GM21515 (cell line): ENCODE measurements at regions not wholly inside any gene's neighbourhood (a gene's known extent, or its start where the extent isn't known, plus 50 kb on each side); places are given as distances from the start of the nearest gene placed in this dataset.

Experiments
- ATAC-seq: cut with Tn5 transposase; IDR thresholded peaks from one replicate; pipeline ENCODE4 v1.9.1; 2021; ENCODE audit not compliant: unreplicated experiment

GRCh38 chr15:39135989-39136388, 444.9 kb upstream of the THBS1 start:
- ATAC-seq: no peak

DNA sequence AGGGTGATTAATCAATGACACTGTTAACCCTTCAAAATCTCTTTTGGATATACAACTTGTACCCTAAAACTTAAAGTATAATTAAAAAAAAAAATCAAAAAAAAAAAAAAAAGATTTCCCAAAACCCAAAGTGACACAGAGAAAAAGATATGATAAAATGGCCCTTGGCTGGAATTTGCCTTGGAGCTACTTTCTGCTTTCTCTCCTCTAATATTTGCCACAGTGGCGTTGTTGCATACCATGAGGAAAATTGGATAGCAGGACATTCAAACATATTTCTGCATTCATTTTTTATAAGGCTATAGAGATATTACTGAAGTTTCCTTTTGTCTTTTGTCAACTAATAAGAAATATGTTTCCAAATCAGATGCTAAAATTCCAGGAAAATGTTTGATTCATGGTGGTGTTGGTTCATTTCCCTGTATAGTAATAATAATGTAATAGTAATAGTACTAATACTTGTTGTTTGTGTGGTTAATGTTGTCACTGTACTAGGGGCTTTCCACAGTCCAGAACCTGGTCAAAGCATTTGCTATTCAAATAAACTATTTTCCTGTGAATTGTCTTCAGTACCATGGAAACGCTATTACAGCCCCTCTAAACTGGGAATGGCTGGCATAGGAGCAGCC, 441.3 kb upstream of the THBS1 start:
- no peak for ATAC-seq

DNA sequence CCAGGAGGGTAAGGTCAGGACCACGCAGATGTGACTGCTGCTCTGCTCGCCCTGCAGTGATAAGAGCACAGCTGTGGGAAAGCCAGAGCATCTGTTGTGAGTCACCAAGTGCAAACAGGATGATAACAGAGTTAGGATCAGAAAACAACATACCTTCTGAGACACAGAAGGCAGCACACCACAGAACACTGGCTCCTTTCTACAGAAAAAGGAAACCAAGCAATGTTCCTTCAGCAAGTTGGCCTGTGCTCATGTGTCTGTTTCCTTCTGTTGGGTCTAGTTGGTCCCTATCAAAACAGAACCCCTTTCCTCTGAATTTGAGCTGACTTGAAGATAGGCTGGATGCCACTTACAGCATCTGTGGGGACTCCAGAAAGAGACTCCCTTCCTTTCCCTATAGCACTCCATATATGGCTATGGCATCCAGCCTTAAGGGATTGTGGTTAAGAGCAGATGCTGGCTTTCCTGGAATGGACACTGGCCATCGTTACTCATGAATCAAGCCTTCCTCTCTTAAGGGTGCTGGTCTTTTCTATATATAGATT, 440.7 kb upstream of the THBS1 start:
- no peak for ATAC-seq

DNA sequence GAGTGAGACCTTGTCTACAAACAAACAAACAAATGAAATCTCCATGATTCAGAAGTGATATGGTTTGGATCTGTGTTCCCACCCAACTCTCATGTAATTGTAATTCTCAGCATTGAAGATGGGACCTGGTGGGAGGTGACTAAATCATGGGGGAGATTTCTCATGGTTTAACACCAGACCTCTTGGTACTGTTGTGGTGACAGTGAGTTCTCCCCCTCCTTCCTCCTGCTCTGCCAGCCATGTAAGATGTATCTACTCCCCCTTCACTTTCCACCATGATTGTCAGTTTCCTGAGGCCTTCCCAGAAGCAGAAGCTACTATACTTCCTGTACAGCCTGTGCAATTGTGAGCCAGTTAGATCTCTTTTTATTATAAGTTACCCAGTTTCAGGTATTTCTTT, 438.4 kb upstream of the THBS1 start:
- ATAC-seq: no peak

DNA sequence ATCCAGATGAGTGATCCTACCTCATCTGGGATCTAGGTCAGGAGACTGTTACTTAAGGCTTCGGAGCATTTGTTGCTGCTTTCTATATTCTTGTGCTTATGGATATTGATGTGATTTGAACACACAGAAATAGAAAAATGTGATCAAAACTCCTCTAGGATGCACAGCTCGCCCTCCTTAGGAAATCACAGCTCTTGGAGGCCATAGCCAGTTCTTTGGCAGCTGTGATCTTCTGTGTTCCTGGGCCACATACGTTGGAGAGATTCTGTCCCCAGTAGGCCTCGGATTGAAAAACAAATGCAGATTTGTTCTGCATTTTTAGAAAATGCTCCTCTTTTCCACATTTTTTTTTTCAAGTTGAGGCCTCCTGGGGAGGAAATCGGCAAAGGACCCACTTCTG, 437.4 kb upstream of the THBS1 start:
- ATAC-seq: no peak

GRCh38 chr15:39144051-39144450, 436.8 kb upstream of the THBS1 start:
- ATAC-seq: no peak

DNA sequence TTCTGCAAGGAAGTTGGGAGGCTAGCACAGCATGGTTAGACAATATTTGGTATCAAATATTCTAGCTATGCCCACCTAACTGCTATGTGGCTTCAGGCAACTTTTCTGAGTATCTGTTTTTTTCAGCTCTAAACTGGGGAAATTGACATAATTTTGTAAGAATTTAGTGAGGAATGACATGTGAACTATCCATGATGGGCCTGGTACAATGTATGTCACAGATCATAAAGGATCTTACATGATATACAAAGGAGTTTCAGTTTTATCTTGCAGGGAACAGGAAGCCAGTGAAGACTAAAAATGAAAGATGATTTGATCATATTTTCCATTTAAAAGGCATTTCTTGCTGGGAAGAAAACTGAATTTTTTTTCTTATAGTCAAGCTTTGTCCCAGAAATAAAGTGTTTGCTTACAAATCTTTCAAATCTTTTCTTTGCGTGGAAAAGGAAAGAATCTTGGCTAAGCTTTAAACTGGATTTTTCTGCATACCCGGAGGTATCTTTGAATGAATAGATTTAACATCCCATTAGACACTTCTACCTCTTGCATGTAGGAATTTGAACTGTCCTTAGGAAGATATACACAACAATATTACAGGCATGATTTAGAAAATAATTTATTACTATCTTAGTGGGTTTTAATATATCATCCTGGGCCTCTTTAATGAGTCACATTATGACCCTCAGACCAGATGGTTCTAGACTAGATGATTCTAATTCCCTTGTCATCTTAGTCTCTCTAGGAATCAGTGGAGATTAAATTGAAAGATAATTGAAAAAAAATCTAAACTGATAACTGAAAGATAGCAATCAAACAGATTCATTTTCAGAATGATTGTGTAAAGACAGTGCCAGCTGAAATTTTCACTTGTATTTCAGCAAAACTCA, 436.0 kb upstream of the THBS1 start:
- ATAC-seq: no peak

DNA sequence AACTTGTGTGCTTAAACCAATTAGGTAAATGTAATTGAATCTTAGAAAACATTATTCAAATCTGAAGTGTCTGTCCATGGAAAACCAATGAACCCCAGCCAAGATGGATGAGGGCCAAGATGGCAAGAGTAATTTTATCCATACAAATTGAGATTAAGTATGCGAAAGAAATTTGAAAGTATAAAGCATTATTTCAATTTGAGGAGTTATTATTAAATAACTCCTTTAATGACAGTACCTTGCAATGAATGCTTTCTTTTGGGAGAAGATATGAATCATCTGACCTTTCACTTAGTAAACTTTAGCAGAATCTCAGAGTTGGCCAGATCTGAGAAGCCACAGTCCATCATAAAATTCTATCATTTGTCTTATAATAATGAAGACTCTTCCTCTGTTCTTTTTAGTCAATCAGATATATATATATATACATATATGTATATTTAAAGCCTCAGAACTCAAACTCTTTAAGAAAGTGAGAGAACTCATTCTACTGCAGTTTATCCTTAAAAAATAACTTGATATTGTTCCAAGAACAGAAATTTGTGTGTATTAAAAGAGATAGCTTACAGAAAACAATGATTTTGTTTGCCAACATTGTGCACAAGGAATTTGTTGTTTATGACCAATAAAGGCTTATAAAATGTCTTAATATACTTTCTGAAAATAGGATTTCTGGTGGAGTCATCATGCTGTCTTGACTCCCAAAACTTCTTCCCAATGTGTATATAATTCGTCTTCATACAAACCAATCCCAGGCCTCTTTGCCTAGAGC, 434.8 kb upstream of the THBS1 start:
- no peak for ATAC-seq

GRCh38 chr15:39149636-39150150, 431.2 kb upstream of the THBS1 start:
- no peak for ATAC-seq

DNA sequence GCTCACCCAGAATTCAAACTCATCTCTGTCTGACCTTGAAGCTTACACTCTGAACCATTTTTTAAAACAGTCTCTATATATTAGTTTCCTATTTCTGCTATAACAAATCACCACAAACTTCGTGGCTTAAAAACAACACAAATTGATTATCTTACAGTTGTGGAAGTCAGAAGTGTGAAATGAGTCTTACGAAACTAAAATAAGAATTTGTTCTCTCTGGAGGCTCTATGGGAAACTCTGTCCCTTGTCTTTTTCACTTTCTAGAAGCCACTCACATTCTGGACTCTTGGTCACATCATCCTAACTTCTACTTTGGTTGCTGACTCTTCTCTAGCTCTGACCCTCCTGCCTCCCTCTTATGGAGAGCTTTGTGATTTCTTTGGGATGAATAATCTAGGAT, 429.3 kb upstream of the THBS1 start:
- no peak for ATAC-seq

DNA sequence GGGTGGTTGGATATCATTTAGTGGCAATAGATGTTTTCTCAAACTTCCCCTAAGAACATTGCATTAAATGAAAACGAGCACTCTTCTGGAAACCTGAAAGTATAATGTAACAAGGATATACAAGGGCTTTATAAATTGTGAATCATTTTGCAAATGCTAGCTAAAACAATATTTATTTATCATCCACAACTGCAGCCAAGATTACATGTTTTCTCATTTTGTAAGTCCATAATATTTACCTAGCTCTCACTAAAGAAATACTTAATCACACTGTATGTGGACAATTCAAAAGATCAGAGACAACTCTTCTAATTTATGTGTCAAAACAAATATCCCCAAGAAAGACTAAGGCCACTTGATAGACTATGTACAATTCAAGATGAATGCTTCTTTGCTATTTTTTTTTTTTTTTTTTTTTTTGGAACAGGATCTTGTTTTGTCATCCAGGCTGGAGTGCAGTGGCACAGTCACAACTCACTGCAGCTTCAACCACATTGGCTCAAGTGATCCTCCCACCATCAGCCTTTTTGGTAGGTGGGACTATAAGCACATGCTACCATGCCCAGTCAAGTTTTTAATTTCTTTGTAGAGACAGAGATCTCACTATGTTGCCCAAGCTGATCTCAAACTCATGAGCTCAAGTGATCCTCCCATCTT, 427.7 kb upstream of the THBS1 start:
- ATAC-seq: no peak

- ATAC-seq: no peak
These were observed 427.2 kb upstream of the THBS1 start for GRCh38 chr15:39153716-39154115.

DNA sequence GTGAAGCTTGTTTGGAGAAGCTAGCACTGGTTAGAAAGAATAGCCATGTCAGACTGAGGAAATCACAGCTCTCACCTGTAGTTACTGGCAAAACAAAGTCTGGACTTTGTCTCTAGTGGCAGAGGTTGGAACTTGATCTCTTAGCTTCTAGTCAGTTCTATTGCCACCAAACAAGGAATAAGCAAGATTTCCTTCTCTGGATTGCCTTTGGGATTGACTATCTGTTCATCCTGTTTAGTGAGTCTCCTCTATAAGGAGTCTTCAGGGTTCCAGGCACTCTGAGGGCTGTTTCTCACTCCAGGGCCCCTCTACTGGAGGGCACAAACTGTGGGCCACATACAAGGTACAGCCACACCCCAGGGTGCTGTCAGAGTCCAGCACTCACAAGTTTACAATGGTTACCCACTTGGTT, 426.6 kb upstream of the THBS1 start:
- ATAC-seq: no peak

DNA sequence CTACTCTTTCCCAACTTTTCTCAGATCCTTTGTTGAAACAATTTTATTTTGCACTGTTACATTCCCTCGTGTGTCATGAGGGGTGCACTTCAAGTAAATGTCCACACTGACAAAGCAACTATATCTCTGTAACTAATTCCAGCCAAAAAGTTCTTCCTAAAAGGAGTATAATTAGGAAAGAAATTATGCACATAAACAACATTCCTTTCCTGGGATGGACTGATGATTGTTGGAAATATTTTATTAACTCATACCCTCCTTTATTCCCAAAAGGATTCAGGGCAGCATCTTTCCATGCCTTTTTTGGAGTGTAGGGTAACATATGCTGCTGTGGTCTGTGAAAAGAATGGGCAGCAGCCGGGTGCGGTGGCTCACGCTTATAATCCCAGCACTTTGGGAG, 426.1 kb upstream of the THBS1 start:
- no peak for ATAC-seq

DNA sequence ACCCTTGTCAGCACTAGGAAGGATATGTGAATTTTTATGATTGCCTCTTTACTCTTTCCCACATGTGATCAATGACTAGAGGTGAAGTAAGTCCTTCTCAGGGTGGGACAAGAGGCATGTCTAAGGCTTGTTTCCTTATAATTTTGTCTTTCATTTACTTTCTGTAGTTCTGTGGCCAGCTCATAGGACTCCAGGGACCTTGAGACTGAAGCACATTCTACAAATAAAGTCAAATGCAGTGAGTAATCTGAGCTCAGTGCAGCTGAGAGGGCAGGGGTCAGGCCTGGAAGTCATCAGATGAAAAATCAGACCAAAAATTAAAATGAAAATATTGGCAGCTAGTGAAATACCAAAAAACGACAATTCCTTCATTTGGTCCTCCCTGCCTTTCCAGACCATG, 424.7 kb upstream of the THBS1 start:
- ATAC-seq: no peak

GRCh38 chr15:39156646-39157250, 424.1 kb upstream of the THBS1 start:
- no peak for ATAC-seq

GRCh38 chr15:39157882-39158281, 423.0 kb upstream of the THBS1 start:
- no peak for ATAC-seq

DNA sequence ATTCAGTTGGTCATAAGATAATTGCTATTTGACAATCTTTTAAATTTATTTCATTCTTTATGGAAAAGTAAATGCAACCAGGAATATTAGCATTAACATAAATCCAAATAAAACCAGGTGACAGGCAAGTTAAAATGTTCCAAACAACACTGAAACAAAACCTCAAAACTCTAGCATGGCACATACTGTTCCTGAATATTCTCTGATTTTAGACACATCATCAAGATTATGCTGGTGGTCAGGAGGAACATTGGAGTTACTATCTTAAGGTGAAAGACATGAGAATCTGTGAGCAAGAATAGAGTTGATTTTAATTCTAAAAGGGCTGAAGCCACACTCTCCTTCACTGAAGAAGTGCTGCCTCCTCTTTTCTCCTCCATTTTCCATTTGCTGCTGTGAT, 421.0 kb upstream of the THBS1 start:
- no peak for ATAC-seq

- ATAC-seq: no peak
These were observed 419.8 kb upstream of the THBS1 start for GRCh38 chr15:39161096-39161495.

DNA sequence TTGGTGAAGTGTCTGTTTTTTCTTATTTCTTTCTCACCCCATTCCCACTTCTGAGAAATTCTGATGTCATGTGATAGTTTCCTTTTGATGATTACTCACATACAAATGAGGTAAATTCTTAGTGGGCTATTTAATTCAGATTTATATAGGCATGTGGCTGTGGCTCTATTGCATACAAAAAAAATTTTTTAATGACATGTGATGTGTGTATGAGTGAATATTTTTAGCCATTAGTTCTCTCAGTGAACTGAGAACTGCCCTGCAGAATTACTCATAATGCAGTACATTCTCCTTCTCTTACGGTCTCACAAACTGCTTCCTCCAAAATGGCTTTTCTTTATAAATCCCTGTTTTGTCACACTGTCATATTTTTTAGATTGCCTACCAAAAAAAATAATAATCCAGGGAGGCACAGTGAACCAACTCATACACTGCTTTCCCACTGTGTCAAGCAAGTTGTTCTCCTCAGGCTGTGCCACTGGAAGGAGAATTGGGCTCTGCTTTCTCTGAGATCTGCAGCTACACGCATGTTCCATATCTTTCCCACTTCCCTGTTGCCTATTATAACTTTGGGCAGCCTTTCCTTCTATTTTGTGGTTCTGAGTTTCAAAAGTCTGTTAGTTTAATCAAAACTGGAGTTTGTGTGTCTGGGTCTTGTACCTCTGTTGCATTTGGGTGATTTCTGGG, 415.7 kb upstream of the THBS1 start:
- no peak for ATAC-seq
